ENCODE measurements at regions not wholly inside any gene's neighbourhood (a gene's known extent, or its start where the extent isn't known, plus 50 kb on each side); places are given as distances from the start of the nearest gene placed in this dataset.

GRCh38 chr1:90573736-90574135, 143.4 kb downstream of the BARHL2 start:
- no peak for TF ChIP-seq CTCF (conservative IDR thresholded peaks at IDR 0.05 in 1 of 2, IDR thresholded peaks at IDR 0.05 in 1 of 2; ENCODE audit: extremely low read depth in 1 of 2, insufficient read depth in 1 of 2, low read depth in 1 of 2, low read length in 2 of 2)
- TF ChIP-seq EZH2 (IDR thresholded peaks at IDR 0.05; ENCODE audit: borderline replicate concordance, low read length): no peak

Data from mammary epithelial cell (primary cell).